GM12873 (cell line): ENCODE measurements at regions not wholly inside any gene's neighbourhood (a gene's known extent, or its start where the extent isn't known, plus 50 kb on each side); places are given as distances from the start of the nearest gene placed in this dataset.

Experiments used
- CTCF ChIP-seq: IDR thresholded peaks from 2 replicates; pipeline ENCODE4 v1.5.1; 2012; ENCODE audit warnings: low read depth, mild to moderate bottlenecking, moderate library complexity, low read length, control low read depth; ENCODE audit not compliant: insufficient read depth; ENCODE audit errors: missing control alignments

DNA sequence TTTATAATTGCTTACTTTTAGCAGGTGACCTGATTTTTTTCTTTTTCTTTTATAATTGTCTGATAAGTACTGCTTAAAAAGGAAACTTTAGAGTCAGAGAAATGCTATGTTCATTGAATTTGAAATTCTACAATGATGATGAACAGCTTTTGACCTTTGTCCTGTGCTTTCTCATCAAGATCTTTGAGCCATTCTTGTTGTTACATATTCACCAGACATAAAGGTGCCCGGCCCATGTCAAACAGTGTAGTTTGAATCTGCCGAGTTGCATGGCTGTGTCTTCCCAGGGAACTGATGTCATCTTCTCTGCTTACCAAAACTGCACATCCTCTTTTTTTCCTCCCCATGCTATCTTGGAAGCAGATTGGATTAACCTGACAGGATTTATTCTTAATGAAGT is 163.6 kb downstream of the LRRC70 start:
- no peak for TF ChIP-seq CTCF

DNA sequence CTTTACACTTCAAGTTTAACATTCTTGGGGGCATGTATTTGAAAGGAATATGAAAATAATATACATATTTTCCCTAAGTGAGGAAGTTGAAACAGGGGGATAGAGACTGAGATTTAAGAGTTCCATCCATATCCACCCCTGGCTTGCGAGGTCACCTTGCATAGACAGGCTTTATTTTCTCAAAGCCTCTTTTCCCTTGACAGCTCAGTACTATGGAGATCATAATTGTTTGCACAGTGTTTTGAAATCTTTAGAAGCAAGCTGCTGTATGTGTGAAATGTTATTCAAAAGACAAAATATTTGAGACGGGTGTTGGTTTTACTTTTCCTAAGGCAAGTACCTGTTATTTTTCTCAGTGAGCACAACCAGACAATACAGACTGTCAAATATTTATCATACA is 163.1 kb downstream of the LRRC70 start:
- TF ChIP-seq CTCF: no peak

DNA sequence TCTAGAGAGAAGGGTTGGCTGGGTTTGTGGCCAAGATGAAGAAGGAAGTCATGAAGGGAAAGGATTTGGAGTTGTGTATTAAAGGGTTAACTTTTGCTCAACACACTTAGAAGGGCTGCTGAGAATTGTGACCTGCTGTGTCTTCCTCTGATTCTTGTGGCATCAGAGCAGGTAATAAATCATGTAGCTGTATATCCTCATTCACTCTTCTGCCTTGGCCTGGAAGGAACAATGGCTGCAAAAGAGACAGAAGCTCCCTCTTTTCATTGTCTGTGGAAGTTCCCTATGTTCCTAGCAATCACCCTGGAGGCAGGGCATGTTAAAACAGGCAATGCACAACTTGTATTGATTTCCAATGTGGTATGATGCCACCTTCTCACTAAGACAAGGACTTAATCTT is 159.1 kb downstream of the LRRC70 start:
- TF ChIP-seq CTCF: no peak

GRCh38 chr5:62732677-62733121 is 154.1 kb downstream of the LRRC70 start:
- TF ChIP-seq CTCF: no peak

- TF ChIP-seq CTCF: no peak
These were observed 152.4 kb downstream of the LRRC70 start for GRCh38 chr5:62731022-62731421.

- no peak for TF ChIP-seq CTCF
These were observed 151.1 kb downstream of the LRRC70 start for GRCh38 chr5:62729675-62730074.

DNA sequence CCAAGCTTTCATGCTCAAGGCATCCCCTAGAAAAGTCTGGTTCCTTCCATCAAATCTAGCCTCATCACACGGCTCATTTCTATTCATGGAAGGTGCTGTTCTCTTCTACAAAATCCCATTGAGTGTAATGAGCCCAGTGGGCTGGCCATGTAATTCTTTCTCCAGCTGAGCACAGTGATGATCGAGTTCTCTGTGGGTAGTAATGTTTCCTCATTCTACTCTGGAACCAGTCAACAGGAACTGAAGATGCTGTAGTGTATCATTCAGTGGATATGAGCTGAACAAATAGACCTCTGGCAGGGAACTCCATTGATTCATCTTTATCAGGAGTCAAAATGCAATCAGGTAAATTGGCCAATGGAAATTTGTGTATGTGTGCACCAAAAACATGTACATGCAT is 149.2 kb downstream of the LRRC70 start:
- TF ChIP-seq CTCF: no peak
